Activated naive CD8-positive, alpha-beta T cell treated with anti-CD3 and anti-CD28 coated beads for 36 hours (primary cell): ENCODE measurements at regions not wholly inside any gene's neighbourhood (a gene's known extent, or its start where the extent isn't known, plus 50 kb on each side); places are given as distances from the start of the nearest gene placed in this dataset.

Experiments used
- DNase-seq: peaks from one replicate; pipeline ENCODE4 v3.0.0; 2021
- H3K27ac Mint-ChIP-seq: one replicate; pipeline ENCODE4 v1.8.0; 2022; ENCODE audit warnings: mild to moderate bottlenecking, moderate library complexity, mixed read lengths
- H3K27me3 Mint-ChIP-seq: one replicate; pipeline ENCODE4 v1.8.0; 2022; ENCODE audit warnings: mild to moderate bottlenecking, mixed read lengths
- H3K36me3 Mint-ChIP-seq: one replicate; pipeline ENCODE4 v1.8.0; 2021; ENCODE audit warnings: mild to moderate bottlenecking, mixed read lengths
- H3K4me1 Mint-ChIP-seq: one replicate; pipeline ENCODE4 v1.8.0; 2021; ENCODE audit warnings: mixed read lengths
- H3K4me3 Mint-ChIP-seq: one replicate; pipeline ENCODE4 v1.8.0; 2022; ENCODE audit warnings: mild to moderate bottlenecking, moderate library complexity, mixed read lengths
- H3K9me3 Mint-ChIP-seq: one replicate; pipeline ENCODE4 v1.8.0; 2022; ENCODE audit warnings: mixed read lengths

DNA sequence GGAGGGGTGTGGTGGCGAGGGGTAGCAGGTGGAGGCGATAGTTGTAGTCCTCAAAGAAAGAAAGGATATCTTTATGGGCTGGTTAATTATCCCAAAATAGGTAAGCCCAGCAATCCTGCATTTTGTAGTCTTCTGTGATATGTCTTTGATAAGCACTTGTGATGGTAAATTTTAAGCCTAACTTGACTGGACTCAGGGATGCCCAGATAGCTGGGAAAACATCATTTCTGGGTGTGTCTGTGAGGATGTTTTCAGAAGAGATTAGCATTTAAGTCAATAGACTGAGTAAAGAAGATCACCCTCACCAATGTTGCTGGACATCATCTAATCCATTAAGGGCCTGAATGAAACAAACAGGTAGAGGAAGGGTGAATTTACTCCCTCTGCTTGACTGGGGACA, 124.8 kb upstream of the RIPOR2 start:
- Mint-ChIP-seq H3K4me1 (peaks cover 21% of the 10 kb centered on the region), H3K27me3 (no peaks in the 10 kb centered on the region), H3K9me3 (peaks cover 1% of the 10 kb centered on the region)

DNA sequence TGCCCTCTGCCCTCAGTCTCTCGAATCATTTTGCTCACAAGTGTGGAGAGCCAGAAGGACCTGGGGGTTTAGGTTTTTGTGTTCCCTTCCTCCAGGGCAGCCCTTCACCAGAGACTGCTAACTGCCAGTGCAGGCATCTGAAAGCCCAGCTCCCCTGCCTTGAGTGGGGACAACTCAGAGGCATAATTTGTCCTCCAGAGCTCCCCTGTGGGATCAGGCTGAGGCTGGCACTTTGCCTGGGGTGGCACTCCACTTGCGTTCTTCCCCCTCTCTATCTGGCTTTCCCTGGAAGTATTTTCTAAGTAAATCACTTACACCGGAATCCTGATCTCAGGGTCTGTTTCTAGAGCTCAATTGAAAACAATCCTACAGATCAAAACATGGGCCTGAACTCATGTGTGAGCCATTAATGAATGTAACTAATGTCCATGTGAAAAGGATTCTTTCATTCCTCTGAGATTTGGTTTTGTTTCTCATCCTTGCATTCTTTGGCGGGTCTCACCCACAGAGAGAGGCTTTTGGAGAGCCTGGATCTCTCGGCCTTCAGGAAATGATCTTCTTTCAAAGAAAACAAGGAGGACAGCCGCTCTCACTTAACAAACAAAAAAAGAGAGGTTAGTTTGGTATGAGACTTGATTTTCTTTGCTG, 125.7 kb upstream of the RIPOR2 start:
- Mint-ChIP-seq H3K9me3 (no peaks in the 10 kb centered on the region), H3K27me3 (no peaks in the 10 kb centered on the region), H3K27ac (no peak overlapping the region), H3K36me3 (no peaks in the 10 kb centered on the region), H3K4me1 (peaks cover 13% of the 10 kb centered on the region), H3K4me3 (no peak overlapping the region)
- DNase-seq: no peak

More for the DNA sequence above, 124.8 kb upstream of the RIPOR2 start:
- peaks cover 2% of the 10 kb centered on the region for H3K36me3 Mint-ChIP-seq
- H3K4me3 Mint-ChIP-seq: no peak overlapping the region
- DNase-seq: no peak
- H3K27ac Mint-ChIP-seq: no peak overlapping the region

DNA sequence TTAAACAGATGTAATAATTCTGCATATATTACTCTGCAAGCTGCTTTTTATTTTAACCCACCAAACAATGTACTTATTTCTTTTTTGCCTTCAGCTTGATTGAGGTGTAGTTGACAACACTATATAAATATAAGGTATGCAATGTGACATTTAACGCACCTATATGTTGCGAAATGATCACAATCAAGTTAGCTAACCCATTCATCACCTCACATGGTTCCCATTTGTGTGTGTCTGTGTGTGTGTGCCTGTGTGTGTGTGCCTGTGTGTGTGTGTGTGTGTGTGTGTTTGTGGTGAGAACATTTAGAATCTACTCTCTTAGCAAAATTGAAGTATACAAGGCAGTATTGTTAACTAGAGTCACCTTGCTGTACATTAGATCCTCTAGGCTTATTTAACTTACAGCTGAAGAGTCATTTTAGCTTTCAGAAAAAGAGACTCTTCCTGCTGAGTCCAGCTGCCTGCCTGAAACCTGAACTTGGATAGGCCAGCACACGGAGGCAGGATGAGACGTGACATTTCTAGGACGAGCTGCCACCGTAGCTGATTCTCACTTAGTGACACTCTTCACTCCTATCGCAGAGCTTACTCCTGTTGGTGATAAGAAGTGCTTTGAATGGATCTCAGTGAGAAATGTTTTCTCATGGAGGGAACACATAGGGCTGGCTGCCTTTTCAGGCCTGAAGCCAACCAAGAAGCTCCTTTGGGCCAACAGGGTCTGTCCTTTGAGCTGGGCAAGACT, 126.5 kb upstream of the RIPOR2 start:
- no peak overlapping the region for H3K27ac Mint-ChIP-seq
- no peaks in the 10 kb centered on the region for H3K27me3 Mint-ChIP-seq
- no peaks in the 10 kb centered on the region for H3K36me3 Mint-ChIP-seq
- H3K9me3 Mint-ChIP-seq: no peaks in the 10 kb centered on the region
- no peak for DNase-seq
- no peak overlapping the region for H3K4me3 Mint-ChIP-seq
- peaks cover 9% of the 10 kb centered on the region for H3K4me1 Mint-ChIP-seq

DNA sequence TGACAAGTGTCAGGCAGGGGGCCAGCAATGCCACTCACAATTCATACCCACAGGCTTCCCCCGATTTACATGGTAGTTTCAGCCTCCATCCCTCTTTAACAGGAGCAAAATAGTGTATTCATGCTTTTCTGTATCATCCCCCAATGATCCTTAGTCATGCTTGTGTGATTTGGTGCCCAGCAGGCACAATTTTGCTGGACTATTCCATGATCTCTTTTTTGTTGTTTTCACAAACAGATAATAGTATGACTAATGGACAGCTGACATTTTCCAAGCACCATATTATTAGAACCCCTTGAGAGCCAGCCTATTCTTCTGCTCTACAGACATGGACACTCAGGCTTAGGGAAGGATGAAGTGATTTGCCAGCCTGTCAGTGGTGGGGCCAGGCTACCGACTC, 128.2 kb upstream of the RIPOR2 start:
- H3K27me3 Mint-ChIP-seq: no peaks in the 10 kb centered on the region
- peaks cover 3% of the 10 kb centered on the region for H3K4me1 Mint-ChIP-seq
- no peaks in the 10 kb centered on the region for H3K36me3 Mint-ChIP-seq
- H3K9me3 Mint-ChIP-seq: no peaks in the 10 kb centered on the region
- DNase-seq: no peak
- H3K27ac Mint-ChIP-seq: no peak overlapping the region
- no peak overlapping the region for H3K4me3 Mint-ChIP-seq

DNA sequence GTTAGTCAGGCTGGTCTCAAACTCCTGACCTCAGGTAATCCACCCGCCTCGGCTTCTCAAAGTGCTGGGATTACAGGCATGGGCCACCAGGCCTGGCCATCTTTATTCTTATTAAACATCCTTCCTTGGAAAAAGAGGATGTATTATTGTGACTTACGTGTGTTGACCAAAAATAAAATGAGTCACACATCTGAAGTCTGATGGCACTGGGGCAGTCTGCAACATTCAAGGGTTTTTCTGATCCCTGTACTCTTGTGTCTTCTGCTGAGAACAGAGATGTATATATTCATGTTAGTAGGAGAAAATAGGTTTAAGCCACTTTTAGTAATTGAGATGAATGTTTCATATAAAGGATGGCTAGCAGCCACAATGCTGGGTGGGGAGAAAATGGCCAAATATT, 129.9 kb upstream of the RIPOR2 start:
- Mint-ChIP-seq H3K4me3 (no peak overlapping the region), H3K4me1 (peaks cover 5% of the 10 kb centered on the region)
- DNase-seq: no peak

DNA sequence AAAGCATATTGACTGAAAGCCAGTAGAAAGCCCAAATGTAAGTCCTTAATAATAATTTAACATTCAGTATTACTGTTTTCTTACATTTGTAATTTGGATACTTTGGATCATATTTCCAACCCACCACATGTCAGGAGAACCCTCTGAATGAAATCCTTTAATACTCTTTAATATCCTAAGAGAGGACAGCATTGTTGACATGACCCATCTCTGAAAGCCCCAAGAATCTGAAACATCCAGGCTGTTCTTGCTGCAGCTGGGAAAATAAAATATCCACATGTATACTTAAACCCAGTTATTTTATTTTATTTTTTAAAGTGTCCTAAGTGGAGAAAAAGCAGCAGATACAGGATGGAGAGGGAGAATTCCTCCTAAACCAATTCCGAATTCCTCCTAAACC, 130.8 kb upstream of the RIPOR2 start:
- H3K9me3 Mint-ChIP-seq: no peaks in the 10 kb centered on the region
- no peak overlapping the region for H3K27ac Mint-ChIP-seq
- H3K4me1 Mint-ChIP-seq: peaks cover 8% of the 10 kb centered on the region
- DNase-seq: no peak
- H3K36me3 Mint-ChIP-seq: no peaks in the 10 kb centered on the region
- H3K27me3 Mint-ChIP-seq: no peaks in the 10 kb centered on the region
- H3K4me3 Mint-ChIP-seq: no peak overlapping the region

More for the DNA sequence above, 129.9 kb upstream of the RIPOR2 start:
- Mint-ChIP-seq H3K9me3 (no peaks in the 10 kb centered on the region), H3K36me3 (no peaks in the 10 kb centered on the region), H3K27ac (no peak overlapping the region), H3K27me3 (no peaks in the 10 kb centered on the region)

DNA sequence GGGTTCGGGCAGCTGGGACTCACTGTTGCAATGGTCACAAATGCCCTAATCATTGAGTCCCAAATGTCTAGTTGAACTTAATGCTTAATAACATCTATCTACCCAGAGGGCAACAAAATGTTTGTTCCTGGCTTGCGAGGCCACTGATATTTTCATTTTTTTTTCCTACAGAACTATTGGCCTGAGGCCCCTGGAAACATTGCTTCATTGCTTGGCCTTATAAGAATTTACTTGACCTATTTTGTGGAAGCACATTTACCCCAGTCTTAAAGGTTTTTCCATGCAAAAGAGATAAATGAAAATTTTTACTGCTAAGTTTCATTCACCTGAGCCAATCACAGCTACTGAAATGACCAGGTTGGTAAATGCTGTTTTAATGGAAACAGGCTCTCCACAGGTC, 133.1 kb upstream of the RIPOR2 start:
- Mint-ChIP-seq H3K27ac (no peak overlapping the region), H3K4me1 (peaks cover 4% of the 10 kb centered on the region), H3K27me3 (no peaks in the 10 kb centered on the region), H3K4me3 (no peak overlapping the region), H3K36me3 (no peaks in the 10 kb centered on the region), H3K9me3 (no peaks in the 10 kb centered on the region)
- no peak for DNase-seq

DNA sequence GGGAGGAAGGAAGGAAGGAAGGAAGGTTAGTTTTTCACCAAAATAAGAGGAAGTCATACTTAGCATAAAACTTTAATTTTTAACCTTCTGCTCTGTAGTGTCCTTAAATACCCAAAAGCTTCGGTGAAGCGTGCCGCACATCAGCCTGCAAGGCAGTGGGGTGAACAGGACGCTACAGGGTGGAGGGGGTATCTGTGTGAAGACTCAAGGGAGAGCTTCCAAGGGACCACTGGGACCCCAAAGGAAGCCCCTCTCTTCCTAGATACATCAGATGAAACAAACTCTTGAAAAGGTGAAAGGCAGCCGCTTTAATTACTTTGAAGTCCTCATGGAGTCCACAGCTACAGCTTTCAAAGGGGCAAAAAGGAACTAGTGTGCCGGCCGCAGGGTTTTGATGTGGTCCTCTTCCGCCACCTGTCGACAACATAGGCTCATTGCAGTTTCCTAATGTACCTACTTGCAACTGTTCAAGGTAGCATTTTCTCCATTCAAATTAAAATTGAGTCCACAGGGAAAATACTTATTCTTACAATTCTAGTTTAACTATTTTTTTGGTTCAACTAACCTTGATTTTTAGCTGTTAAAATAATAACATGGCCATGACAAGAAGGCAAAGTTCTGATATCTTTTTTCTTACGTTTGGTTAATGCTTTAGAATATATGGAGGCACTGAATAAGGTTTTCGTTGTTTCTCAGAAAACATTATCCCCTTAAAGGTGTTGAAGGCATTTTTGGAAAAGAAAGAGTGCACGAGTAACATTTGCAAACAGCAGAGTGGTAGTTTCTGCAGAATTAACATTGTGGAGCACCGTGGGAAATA, 135.0 kb upstream of the RIPOR2 start:
- Mint-ChIP-seq H3K27ac (peak overlapping the region; percentile 90), H3K27me3 (no peaks in the 10 kb centered on the region), H3K36me3 (no peaks in the 10 kb centered on the region), H3K4me3 (peak overlapping the region; percentile 68), H3K4me1 (peaks cover 7% of the 10 kb centered on the region), H3K9me3 (no peaks in the 10 kb centered on the region)
- peak; percentile 76 for DNase-seq

DNA sequence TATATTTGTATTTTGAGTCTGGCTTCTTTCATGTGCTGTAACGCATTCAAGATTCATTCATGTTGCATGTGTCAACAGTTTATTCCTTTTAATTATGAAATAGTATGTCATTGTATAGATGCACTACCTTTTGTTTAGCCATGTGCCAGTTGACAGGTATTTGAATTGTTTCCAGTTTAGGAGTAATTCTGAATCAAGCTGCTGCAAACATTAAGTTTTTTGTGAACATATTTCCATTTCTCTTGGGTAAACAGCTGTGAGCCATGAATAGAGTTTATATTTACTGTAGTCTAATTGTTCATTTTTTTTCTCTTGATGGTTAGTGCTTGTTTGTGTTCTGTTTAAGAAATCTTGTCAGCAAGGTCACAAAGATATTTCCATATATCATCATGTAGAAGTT, 142.4 kb upstream of the RIPOR2 start:
- H3K4me3 Mint-ChIP-seq: no peak overlapping the region
- no peaks in the 10 kb centered on the region for H3K27me3 Mint-ChIP-seq
- H3K27ac Mint-ChIP-seq: no peak overlapping the region
- H3K9me3 Mint-ChIP-seq: no peaks in the 10 kb centered on the region
- no peak for DNase-seq
- peaks cover 3% of the 10 kb centered on the region for H3K4me1 Mint-ChIP-seq
- peaks cover 10% of the 10 kb centered on the region for H3K36me3 Mint-ChIP-seq

DNA sequence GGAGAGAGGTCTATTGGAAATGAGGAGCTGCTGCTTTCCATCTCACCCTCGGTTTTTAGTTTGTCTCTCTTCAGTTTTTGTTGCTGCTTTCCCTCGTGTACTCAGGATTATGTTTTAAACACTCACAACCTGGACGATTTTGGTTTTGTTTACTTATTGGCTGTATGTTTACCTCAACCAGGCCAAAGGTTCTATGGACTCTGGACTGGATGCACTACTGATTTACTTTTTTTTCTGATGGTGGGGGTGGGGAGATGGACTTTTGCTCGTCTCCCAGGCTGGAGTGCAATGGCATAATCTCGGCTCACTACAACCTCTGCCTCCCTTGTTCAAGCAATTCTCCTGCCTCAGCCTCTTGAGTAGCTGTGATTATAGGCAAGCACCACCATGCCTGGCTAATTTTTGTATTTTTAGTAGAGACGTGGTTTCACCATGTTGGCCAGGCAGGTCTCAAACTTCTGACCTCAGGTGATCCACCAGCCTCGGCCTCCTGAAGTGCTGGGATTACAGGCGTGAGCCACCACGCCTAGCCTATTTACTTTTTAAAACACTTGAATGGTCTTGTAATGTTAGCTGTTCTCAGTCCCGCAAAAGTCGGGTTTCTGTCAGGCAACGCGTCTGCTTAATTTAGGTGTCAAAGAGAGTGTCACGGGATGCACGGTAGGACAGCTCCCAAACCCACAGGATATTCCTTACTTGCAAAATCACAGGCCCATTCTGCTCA, 148.2 kb upstream of the RIPOR2 start:
- H3K36me3 Mint-ChIP-seq: peaks cover 19% of the 10 kb centered on the region
- H3K9me3 Mint-ChIP-seq: no peaks in the 10 kb centered on the region
- DNase-seq: no peak
- no peak overlapping the region for H3K4me3 Mint-ChIP-seq
- H3K27me3 Mint-ChIP-seq: no peaks in the 10 kb centered on the region
- H3K4me1 Mint-ChIP-seq: peaks cover 5% of the 10 kb centered on the region
- no peak overlapping the region for H3K27ac Mint-ChIP-seq

DNA sequence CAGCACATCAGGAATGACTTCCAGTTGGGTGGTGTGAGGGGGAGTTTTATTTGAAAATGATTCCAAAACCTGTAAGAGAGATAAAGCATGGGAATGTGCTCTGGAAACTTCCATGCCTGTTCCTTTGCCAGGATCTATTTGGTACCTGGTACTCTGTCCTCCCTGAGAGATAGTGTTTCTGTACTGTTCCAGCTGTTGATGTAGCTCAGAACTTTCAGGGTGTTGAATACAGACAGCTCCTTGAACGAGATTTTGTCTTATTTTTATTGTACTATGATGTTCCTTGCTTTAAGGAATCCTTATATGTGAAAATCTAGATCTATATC, 148.7 kb upstream of the RIPOR2 start:
- Mint-ChIP-seq H3K9me3 (no peaks in the 10 kb centered on the region), H3K27ac (no peak overlapping the region)

DNA sequence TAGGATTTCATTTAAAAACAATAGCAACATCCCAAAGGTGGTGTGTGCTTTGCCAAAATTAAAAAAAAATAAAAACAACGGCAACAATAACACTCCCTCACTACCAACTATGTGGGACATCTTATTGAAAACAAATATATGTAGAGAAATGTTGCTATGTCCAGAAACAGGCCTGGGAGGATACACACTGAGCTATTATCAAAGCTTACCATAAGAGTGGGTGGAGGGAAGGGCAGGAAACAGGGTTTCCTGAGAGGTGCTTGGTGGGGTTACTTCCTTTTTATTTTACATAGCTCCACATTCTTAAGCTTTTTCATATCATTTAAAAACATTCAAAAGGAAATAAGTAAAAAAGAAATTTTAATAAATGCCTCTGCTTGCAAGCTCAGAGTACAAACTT, 150.0 kb upstream of the RIPOR2 start:
- H3K27me3 Mint-ChIP-seq: no peaks in the 10 kb centered on the region
- DNase-seq: no peak
- H3K9me3 Mint-ChIP-seq: no peaks in the 10 kb centered on the region
- H3K4me1 Mint-ChIP-seq: peaks cover 11% of the 10 kb centered on the region
- H3K4me3 Mint-ChIP-seq: no peak overlapping the region
- H3K27ac Mint-ChIP-seq: no peak overlapping the region
- peaks cover 21% of the 10 kb centered on the region for H3K36me3 Mint-ChIP-seq

More for the DNA sequence above, 148.7 kb upstream of the RIPOR2 start:
- Mint-ChIP-seq H3K4me1 (peaks cover 7% of the 10 kb centered on the region), H3K4me3 (no peak overlapping the region), H3K36me3 (peaks cover 23% of the 10 kb centered on the region), H3K27me3 (no peaks in the 10 kb centered on the region)
- DNase-seq: no peak

DNA sequence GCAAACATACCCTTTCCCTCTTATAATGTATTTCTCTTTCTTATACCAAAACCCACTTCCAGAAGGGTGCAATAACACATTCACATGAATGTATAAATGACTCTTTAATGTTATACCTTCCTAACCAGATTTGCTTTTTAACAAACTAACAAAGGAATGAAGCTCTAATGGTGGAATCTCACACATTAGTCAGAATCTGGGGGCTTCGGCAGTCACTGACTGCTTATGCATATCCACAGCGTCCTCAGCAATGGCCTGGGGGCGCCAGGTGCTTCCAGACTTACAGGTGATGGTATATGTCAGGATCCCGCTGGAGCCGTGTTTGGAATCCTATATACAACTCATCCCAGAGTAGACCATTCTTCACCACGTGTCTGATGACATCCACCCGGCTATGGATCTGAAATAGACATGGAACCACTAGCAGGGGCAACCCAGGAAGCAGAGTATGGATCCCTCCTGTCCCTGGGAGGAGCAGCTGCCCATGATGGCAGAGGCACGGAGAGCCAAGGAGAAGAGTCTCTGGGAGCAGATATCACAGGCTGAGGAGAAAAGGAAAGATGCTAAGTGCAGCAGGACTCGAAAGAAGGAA, 150.8 kb upstream of the RIPOR2 start:
- Mint-ChIP-seq H3K27ac (no peak overlapping the region), H3K9me3 (no peaks in the 10 kb centered on the region), H3K4me1 (peaks cover 11% of the 10 kb centered on the region), H3K36me3 (peaks cover 22% of the 10 kb centered on the region), H3K27me3 (no peaks in the 10 kb centered on the region), H3K4me3 (no peak overlapping the region)
- no peak for DNase-seq

DNA sequence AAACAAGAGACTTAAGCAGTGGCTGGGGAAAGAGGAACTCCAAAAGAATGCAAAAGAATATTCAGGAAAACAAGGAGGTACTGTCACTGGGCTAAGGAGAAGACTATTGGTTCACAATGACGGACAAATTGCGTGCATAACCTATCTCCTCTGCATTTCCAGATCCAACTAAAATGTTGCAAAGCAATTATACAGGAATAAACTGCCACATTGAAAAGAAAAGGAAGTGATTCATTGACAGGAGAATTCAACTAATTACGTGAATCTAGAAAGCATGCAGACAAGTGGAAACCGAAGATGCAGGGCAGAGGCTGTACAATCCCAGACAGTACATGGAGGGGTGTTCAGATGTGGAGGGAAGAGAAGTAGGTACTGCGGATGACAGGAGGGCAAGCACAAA, 152.8 kb upstream of the RIPOR2 start:
- Mint-ChIP-seq H3K36me3 (peaks cover 29% of the 10 kb centered on the region), H3K9me3 (no peaks in the 10 kb centered on the region), H3K27ac (no peak overlapping the region), H3K27me3 (no peaks in the 10 kb centered on the region), H3K4me3 (no peak overlapping the region), H3K4me1 (peaks cover 11% of the 10 kb centered on the region)
- DNase-seq: no peak

DNA sequence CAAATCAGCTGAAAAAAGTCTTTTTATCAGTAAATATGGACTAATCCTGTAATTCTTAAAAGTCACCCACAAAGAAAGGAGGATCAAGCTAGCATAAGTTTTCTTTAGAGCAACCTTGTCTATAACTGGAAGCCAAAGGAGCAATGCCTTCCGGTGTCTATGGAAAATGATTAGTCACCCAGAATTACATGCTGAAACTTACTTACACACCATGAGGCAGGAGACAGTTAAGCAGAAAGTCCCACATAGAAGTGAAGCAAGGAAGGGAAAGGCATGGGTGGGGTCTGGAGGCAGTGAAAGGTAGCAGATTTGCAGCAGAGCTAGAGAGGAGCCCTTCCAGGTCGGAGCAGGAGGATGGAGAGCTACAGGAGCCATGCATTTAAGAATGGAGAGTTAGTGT, 153.7 kb upstream of the RIPOR2 start:
- Mint-ChIP-seq H3K9me3 (no peaks in the 10 kb centered on the region), H3K4me3 (no peak overlapping the region), H3K27me3 (no peaks in the 10 kb centered on the region), H3K4me1 (peaks cover 11% of the 10 kb centered on the region), H3K27ac (no peak overlapping the region), H3K36me3 (peaks cover 26% of the 10 kb centered on the region)
- DNase-seq: no peak
